ENCODE measurements at regions not wholly inside any gene's neighbourhood (a gene's known extent, or its start where the extent isn't known, plus 50 kb on each side); places are given as distances from the start of the nearest gene placed in this dataset.
"Not testable (repeated sequence)": the region's sequence is repeated elsewhere in the genome, so short reads cannot be mapped to it uniquely, and the experiment has no call there.

GRCh38 chr7:65080799-65081668 is 74.5 kb upstream of the ERV3-1 start:
- DNase-seq (ENCODE audit: low read depth, low spot score), result peak; percentile 33
- H3K4me3 ChIP-seq (ENCODE audit: low read depth, low read length), result peak overlapping the region; percentile 79
- POLR2A ChIA-PET, result interaction anchor here (1.0 to 1.6 kb wide), 2 partner anchors 43 to 75 kb away, joined by 4 to 9 read pairs; partner anchors contain the start of gene ERV3-1
- CTCF ChIA-PET, result not testable (repeated sequence)
- TF ChIP-seq CTCF (IDR thresholded peaks at IDR 0.05; ENCODE audit: insufficient read depth, low read length, missing control alignments), result peak; percentile 23

- H3K4me3 ChIP-seq (ENCODE audit: low read depth, low read length); POLR2A ChIA-PET; DNase-seq (ENCODE audit: low read depth, low spot score); CTCF ChIA-PET: not testable (repeated sequence)
These were observed 68.5 kb upstream of the ERV3-1 start for GRCh38 chr7:65074959-65075358.

- CTCF ChIA-PET; H3K4me3 ChIP-seq (ENCODE audit: low read depth, low read length); POLR2A ChIA-PET; DNase-seq (ENCODE audit: low read depth, low spot score): not testable (repeated sequence)
These were observed 66.7 kb upstream of the ERV3-1 start for GRCh38 chr7:65073160-65073559.

GRCh38 chr7:65071854-65072431 is 65.5 kb upstream of the ERV3-1 start:
- DNase-seq (ENCODE audit: low read depth, low spot score); CTCF ChIA-PET; POLR2A ChIA-PET; H3K4me3 ChIP-seq (ENCODE audit: low read depth, low read length): not testable (repeated sequence)

GRCh38 chr7:65069476-65069875 is 63.0 kb upstream of the ERV3-1 start:
- DNase-seq (ENCODE audit: low read depth, low spot score); POLR2A ChIA-PET; H3K4me3 ChIP-seq (ENCODE audit: low read depth, low read length); CTCF ChIA-PET: not testable (repeated sequence)

GRCh38 chr7:65062566-65062965 is 56.1 kb upstream of the ERV3-1 start:
- H3K4me3 ChIP-seq (ENCODE audit: low read depth, low read length); POLR2A ChIA-PET; CTCF ChIA-PET; DNase-seq (ENCODE audit: low read depth, low spot score): not testable (repeated sequence)

GRCh38 chr7:65059247-65059646 is 52.8 kb upstream of the ERV3-1 start:
- CTCF ChIA-PET; H3K4me3 ChIP-seq (ENCODE audit: low read depth, low read length); POLR2A ChIA-PET; DNase-seq (ENCODE audit: low read depth, low spot score): not testable (repeated sequence)
